Fibroblast of the aortic adventitia (primary cell): ENCODE measurements at regions not wholly inside any gene's neighbourhood (a gene's known extent, or its start where the extent isn't known, plus 50 kb on each side); places are given as distances from the start of the nearest gene placed in this dataset.
A peak's percentile ranks its signal among the peaks of the same experiment; 100 is the strongest.

Experiments used
- DNase-seq: peaks from one replicate; pipeline ENCODE4 v3.0.0-alpha.2; 2010; ENCODE audit warnings: low read depth
- H3K4me3 ChIP-seq: 2 replicates; pipeline ENCODE4 v1.5.1; 2011; ENCODE audit warnings: low read depth, mild to moderate bottlenecking, control low read depth, low read length, moderate library complexity
- CTCF ChIP-seq: IDR thresholded peaks from 2 replicates; pipeline ENCODE4 v1.5.1; 2011; ENCODE audit warnings: mild to moderate bottlenecking, low read length, control low read depth, inconsistent platforms; ENCODE audit not compliant: insufficient read depth

- TF ChIP-seq CTCF: no peak
- no peak for DNase-seq
- no peak overlapping the region for H3K4me3 ChIP-seq
These were observed 63.8 kb upstream of the C1orf87 start for GRCh38 chr1:60137406-60137805.

GRCh38 chr1:60136395-60136794 is 62.8 kb upstream of the C1orf87 start:
- no peak for DNase-seq
- H3K4me3 ChIP-seq: no peak overlapping the region
- TF ChIP-seq CTCF: no peak

- TF ChIP-seq CTCF: no peak
- no peak overlapping the region for H3K4me3 ChIP-seq
- no peak for DNase-seq
These were observed 61.1 kb upstream of the C1orf87 start for GRCh38 chr1:60134716-60135115.

- TF ChIP-seq CTCF: no peak
- peak; percentile 88 for DNase-seq
- no peak overlapping the region for H3K4me3 ChIP-seq
These were observed 60.3 kb upstream of the C1orf87 start for GRCh38 chr1:60133848-60134247.

- peak; percentile 94 for DNase-seq
- no peak overlapping the region for H3K4me3 ChIP-seq
- peak; percentile 2 for TF ChIP-seq CTCF
These were observed 59.6 kb upstream of the C1orf87 start for GRCh38 chr1:60133000-60133673.

GRCh38 chr1:60132108-60132507 is 58.5 kb upstream of the C1orf87 start:
- H3K4me3 ChIP-seq: no peak overlapping the region
- TF ChIP-seq CTCF: no peak

GRCh38 chr1:60130703-60131102 is 57.1 kb upstream of the C1orf87 start:
- TF ChIP-seq CTCF: no peak
- H3K4me3 ChIP-seq: no peak overlapping the region
- peak; percentile 37 for DNase-seq

More at GRCh38 chr1:60132108-60132507, 58.5 kb upstream of the C1orf87 start:
- no peak for DNase-seq
